Gastrocnemius medialis (tissue), 4 donors: ENCODE measurements at regions not wholly inside any gene's neighbourhood (a gene's known extent, or its start where the extent isn't known, plus 50 kb on each side); places are given as distances from the start of the nearest gene placed in this dataset.

Experiments
- POLR2A ChIP-seq, 2 donors: fragments of 450-650 bp; IDR thresholded peaks; one replicate each; pipeline ENCODE4 v1.6.1; 2017; ENCODE audit warnings: antibody characterized with exemption in 2 of 2, mild to moderate bottlenecking in 2 of 2, moderate library complexity in 2 of 2
- TF ChIP-seq, protein P1 (sequence below), 5 experiments: fragments of 450-650 bp in 3 of 5; fragments of 200-600 bp in 2 of 5; sonication (generic) in 2 of 5; IDR thresholded peaks in 4 of 5; conservative IDR thresholded peaks in 1 of 5; 1 replicate in 4 of 5; 2 replicates in 1 of 5; pipeline ENCODE4 v1.5.1; 2016 to 2019; ENCODE audit warnings: antibody characterized with exemption in 5 of 5, mild to moderate bottlenecking in 3 of 5, moderate library complexity in 3 of 5

DNA sequence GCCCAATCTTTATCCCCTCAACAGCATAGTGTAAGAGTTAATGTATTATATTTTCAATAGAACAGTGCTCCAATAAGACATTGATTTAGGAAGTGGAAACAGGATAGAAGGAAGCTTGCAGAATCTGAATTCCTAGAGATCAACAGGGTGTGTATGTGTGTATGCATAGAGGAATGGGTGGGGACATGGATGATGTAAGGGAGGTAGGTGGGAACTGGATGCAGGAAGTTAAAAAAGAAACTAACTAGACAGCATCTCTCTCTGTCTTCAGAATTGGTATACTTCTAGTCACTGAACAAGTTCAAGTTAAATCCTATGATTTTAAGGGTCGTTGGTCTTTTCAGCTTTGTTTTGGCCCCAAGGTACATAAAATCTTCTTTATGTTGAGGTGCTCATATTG, 196.6 kb downstream of the PMAIP1 start:
- TF ChIP-seq, protein P1, sequence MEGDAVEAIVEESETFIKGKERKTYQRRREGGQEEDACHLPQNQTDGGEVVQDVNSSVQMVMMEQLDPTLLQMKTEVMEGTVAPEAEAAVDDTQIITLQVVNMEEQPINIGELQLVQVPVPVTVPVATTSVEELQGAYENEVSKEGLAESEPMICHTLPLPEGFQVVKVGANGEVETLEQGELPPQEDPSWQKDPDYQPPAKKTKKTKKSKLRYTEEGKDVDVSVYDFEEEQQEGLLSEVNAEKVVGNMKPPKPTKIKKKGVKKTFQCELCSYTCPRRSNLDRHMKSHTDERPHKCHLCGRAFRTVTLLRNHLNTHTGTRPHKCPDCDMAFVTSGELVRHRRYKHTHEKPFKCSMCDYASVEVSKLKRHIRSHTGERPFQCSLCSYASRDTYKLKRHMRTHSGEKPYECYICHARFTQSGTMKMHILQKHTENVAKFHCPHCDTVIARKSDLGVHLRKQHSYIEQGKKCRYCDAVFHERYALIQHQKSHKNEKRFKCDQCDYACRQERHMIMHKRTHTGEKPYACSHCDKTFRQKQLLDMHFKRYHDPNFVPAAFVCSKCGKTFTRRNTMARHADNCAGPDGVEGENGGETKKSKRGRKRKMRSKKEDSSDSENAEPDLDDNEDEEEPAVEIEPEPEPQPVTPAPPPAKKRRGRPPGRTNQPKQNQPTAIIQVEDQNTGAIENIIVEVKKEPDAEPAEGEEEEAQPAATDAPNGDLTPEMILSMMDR (IDR thresholded peaks at IDR 0.05 in 4 of 5, conservative IDR thresholded peaks at IDR 0.05 in 1 of 5) = no peak
- no peak for TF ChIP-seq POLR2A (IDR thresholded peaks at IDR 0.05)
